NCI-H2196 treated with DMSO at 0.1 percent for 48 hours (cell line): ENCODE measurements at regions not wholly inside any gene's neighbourhood (a gene's known extent, or its start where the extent isn't known, plus 50 kb on each side); places are given as distances from the start of the nearest gene placed in this dataset.

Source experiments
- DNase-seq: peaks from one replicate; lab custom pipeline; 2025; ENCODE audit not compliant: unreplicated experiment; lab: John Stamatoyannopoulos, UW

GRCh38 chr1:5480906-5481305 is 511.3 kb downstream of the NPHP4 start:
- DNase-seq: no peak

GRCh38 chr1:5479876-5480646 is 512.2 kb downstream of the NPHP4 start:
- no peak for DNase-seq

- no peak for DNase-seq
Observed at GRCh38 chr1:5478961-5479360, 513.3 kb downstream of the NPHP4 start.

- DNase-seq: no peak
Observed at GRCh38 chr1:5478156-5478695, 514.0 kb downstream of the NPHP4 start.

GRCh38 chr1:5477716-5478115 is 514.5 kb downstream of the NPHP4 start:
- DNase-seq: no peak

- DNase-seq: no peak
Observed at GRCh38 chr1:5475572-5475971, 516.7 kb downstream of the NPHP4 start.

GRCh38 chr1:5473268-5473667 is 519.0 kb downstream of the NPHP4 start:
- DNase-seq: no peak

GRCh38 chr1:5466487-5466886 is 525.7 kb downstream of the NPHP4 start:
- DNase-seq: no peak

- DNase-seq: no peak
Observed at GRCh38 chr1:5465281-5465711, 526.9 kb downstream of the NPHP4 start.

- no peak for DNase-seq
Observed at GRCh38 chr1:5464366-5464765, 527.9 kb downstream of the NPHP4 start.

GRCh38 chr1:5460974-5461373 is 531.3 kb downstream of the NPHP4 start:
- DNase-seq: no peak

- no peak for DNase-seq
Observed at GRCh38 chr1:5459839-5460610, 532.2 kb downstream of the NPHP4 start.

- DNase-seq: no peak
Observed at GRCh38 chr1:5458248-5458647, 534.0 kb downstream of the NPHP4 start.

- no peak for DNase-seq
Observed at GRCh38 chr1:5456090-5456811, 536.0 kb downstream of the NPHP4 start.

GRCh38 chr1:5455651-5456050 is 536.6 kb downstream of the NPHP4 start:
- DNase-seq: no peak

GRCh38 chr1:5455056-5455455 is 537.2 kb downstream of the NPHP4 start:
- no peak for DNase-seq

GRCh38 chr1:5453347-5453746 is 538.9 kb downstream of the NPHP4 start:
- DNase-seq: no peak

GRCh38 chr1:5451671-5452070 is 540.6 kb downstream of the NPHP4 start:
- no peak for DNase-seq

GRCh38 chr1:5448486-5448885 is 543.7 kb downstream of the NPHP4 start:
- DNase-seq: no peak

GRCh38 chr1:5447503-5447960 is 544.7 kb downstream of the NPHP4 start:
- no peak for DNase-seq

GRCh38 chr1:5444396-5444795 is 547.8 kb downstream of the NPHP4 start:
- DNase-seq: no peak
